HG03103 (cell line): ENCODE measurements at regions not wholly inside any gene's neighbourhood (a gene's known extent, or its start where the extent isn't known, plus 50 kb on each side); places are given as distances from the start of the nearest gene placed in this dataset.
"Not testable (repeated sequence)": the region's sequence is repeated elsewhere in the genome, so short reads cannot be mapped to it uniquely, and the experiment has no call there.

Source experiments
- ATAC-seq: cut with Tn5 transposase; IDR thresholded peaks from one replicate; pipeline ENCODE4 v1.9.1; 2021; ENCODE audit warnings: low read depth; ENCODE audit not compliant: unreplicated experiment

DNA sequence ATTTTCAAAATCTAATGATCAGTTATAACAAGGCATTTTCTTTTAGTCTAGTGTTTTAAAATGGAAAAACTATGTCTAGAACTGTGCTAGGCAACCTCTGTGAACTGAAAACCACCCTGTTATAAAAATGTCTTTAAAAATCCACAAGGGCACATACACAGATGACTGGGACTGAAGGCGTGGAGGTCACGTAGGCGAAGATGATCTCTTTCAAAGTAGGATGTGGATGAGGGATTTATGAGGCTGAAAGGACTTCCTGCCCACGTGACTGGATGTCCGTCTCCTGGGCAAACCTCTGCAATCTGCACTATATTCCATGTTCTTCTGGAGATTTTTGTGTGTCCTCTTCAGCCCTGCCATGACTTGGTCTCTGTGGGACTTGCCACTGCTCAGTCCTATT, 84.2 kb upstream of the ZNF536 start:
- no peak for ATAC-seq

GRCh38 chr19:30288911-30289310, 83.3 kb upstream of the ZNF536 start:
- ATAC-seq: no peak

GRCh38 chr19:30289336-30289735, 82.8 kb upstream of the ZNF536 start:
- ATAC-seq: no peak

DNA sequence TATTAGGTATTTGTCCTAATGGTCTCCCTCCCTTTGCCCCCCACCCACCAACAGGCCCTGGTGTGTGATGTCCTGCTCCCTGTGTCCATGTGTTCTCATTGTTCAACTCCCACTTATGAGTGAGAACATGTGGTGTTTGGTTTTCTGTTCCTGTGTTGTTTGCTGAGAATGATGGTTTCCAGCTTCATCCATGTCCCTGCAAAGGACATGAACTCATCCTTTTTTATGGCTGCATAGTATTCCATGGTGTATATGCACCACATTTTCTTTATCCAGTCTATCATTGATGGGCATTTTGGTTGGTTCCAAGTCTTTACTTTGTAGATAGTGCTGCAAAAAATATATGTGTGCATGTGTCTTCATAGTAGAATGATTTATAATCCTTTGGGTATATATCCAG, 81.4 kb upstream of the ZNF536 start:
- not testable (repeated sequence) for ATAC-seq

DNA sequence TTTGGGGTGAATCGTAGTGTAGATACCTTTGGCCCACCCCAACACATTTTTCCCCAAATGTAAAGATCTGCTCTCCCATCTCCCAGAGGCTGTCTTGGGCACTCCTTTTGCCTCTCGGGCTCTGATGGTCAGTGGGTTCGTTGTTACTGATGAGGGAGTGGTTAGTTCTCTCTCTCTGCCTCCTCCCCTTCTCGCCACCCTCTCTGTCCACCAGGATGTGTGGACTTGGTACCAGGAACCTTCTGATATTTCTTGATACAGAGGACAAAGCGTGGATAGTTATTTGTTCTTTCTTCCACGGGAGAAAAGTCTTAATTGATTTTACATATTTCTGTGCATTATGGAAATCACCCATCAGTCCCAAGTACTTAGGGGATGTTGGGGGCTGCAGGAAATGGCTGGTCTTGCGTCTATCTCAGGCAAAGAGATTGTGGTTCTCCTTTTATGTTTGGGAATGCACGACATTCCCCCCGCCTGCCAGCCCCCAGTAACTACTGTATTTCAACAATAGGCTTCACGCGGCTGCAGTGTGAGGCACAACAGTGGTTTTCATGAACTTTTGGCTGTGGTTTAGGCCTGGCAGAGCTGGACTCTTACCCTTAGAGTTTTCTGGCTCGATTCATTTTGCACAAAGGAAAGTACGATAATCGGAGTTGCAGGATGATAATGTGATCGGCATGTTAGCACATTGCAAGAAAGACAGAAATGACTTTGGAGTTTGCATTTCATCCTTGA, 79.0 kb upstream of the ZNF536 start:
- ATAC-seq: no peak

- no peak for ATAC-seq
Observed at GRCh38 chr19:30297969-30298368, 74.2 kb upstream of the ZNF536 start.

DNA sequence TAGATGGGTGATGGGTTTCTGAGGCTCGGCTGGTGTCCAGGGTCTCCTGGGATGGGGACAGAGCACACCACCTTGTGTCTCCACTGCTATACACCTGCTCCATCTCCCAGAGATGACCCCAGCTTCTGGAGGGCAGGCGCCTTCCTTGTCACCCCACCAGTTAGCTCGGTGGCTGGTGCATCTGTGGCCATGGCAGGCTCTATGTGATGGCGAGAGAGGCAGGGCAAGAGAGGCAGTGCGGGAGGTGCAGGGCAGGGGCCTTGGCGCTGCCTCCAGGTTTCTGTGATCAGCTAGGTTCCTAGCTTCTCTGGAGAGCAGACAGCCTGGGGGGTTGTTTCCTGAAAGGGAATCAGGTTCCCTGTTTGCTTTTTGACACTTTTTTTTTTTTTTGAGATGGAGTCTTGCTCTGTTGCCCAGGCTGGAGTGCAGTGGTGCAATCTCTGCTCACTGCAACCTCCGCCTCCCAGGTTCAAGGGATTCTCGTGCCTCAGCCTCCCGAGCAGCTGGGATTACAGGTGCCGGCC, 69.0 kb upstream of the ZNF536 start:
- ATAC-seq: no peak

DNA sequence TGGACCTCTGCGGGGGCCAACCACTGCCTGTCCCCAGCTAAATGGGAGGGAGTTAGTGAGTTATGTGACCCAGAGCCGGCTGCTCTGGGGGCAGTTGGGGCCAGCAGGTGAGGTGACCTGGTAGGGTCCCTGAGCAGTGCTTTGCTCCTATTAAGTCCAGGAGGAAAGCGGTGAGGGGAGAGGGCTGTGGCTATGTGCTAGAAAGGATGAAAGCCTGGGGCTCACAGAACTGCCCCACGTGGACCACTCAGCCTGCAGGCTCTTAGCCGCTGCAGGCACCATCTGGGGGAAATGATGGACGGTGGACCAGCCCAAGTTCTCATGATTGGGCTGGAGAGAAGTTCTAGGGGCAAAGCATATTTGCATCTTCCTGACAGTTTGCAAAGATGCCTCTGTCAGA, 67.6 kb upstream of the ZNF536 start:
- no peak for ATAC-seq

DNA sequence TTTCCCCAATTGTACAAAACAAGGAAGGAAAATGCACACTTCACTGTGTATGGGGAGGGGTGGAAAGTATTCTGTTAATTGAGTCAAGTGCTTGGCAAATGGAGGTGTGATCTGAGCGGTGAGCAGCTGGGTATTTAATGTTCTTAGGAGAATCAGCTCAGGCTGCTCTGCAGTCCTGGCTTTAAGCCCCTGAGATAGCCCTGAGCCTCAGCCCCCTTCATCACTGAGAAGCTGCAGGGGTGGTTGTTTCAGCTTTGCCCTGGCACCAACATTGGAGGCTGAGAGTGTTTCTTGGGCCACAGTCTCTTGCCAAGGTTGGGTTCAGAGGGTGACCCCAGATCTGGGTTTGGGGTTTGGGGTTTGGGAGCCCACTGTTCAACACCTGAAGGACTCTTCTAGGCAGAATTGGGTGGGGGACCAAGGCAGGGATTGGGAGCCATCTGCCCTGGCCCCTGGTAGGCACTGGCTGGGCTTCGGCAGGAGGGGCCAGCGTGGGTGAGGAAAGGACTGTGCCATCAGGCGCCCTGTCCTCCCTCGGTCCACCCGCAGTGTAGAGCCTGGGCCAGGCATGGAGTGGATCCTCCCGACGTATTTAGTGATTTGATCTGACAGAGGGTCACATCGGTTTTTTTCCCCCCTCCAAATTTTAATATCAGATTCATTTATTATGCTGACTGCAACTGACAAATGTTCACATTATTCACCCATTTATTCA, 66.7 kb upstream of the ZNF536 start:
- ATAC-seq: no peak

GRCh38 chr19:30307191-30307974, 64.8 kb upstream of the ZNF536 start:
- ATAC-seq: no peak

- ATAC-seq: no peak
Observed at GRCh38 chr19:30309176-30309575, 63.0 kb upstream of the ZNF536 start.

DNA sequence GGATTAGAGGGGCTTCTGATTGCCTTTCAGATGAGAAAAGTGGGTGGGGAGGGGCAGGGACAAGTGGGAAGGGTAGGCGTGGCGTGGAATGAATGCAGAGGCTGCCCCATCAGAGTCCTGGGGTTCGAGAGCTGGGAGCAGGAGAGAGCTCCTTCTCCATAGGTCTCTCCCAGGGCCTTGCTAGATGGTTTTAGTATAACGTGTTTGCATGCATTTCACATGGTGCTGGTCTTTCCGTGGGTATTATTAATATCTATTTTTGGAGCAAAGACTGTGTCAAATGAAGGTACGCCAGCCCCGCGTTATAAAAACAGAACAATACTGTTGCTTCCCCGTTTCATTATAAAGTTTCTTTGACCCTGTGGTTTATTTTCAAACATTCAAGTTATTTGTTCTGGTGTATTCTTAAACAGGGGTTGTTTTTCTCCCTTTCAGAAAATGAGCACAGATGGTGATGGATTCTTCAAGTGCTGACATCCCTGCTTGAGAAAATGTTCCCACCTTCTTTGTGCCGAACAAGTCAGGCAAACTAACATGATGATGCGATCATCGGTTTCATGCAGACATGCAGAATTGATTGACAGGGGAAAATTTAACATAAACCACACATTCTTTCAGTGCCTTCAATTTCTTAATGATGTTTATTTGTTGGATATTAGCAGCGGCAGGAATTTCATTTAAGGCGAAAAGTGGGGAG, 62.1 kb upstream of the ZNF536 start:
- no peak for ATAC-seq

DNA sequence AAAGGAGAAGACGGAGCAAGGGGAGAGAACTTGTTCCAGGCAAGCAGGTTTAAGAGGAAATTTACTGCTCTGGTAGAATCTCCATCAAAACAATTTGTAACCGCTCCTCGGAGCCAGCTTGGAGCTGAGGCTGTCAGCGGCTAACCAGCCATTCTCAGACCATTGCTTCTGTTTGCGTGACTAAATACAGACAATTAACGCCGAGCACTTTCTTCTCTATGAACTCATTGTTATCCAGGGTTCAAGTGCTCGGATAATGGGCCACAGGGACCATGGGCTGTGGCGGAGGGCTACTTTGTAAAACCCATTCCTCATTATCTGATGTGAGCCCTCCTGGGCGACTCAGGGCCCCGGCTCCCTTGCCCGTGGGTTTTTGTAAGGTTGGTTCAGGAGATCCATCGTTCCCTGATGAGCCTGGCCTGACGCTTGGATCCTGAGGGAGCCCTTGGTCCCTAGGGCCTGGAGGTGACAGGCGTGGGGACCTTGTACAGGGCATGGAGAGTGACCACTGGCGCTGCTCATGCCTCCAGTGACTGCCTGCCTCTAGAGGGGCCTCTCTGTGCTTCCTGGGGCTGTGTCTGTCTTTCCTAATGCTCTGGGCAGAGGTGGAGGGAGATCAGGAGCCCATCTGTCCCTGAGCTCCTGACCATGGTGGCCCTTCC, 61.5 kb upstream of the ZNF536 start:
- ATAC-seq: no peak

GRCh38 chr19:30311911-30312310, 60.3 kb upstream of the ZNF536 start:
- ATAC-seq: no peak

DNA sequence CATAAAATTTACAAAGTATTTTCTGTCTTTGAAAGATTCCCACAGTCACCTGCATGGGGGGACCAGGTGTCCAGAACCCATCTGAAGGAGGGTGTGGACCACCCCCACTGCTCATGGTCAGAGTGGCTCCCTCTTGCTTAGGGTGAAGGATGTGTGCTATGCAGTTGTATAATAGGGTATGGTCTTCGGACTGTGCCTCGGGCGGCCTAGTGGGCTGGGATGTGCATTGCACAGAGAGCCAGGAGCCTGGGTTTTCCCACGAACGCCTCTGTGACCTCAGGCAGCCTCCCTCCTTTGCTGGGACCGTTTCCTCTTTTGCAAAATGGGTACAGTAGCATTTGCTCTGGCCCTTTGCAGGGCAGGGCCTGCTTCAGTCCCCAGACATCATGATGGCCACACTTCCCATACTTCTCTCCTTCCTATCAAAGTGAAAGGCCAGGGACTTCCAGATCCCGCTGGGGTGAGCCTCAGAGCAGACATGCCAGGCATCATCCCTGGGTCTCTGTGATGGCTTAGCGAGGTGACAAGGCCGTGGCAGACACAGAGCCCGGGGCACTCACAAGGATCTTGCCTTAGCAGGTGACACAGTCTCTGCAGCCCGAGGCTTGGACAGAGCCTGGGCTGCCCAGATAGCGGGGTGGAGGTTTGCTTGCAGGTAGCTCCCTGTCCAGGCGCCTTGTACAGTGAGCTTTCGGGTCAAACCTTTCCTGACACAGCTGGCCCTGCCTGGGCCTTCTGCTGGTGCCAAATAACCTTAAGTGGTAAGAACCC, 59.4 kb upstream of the ZNF536 start:
- no peak for ATAC-seq

DNA sequence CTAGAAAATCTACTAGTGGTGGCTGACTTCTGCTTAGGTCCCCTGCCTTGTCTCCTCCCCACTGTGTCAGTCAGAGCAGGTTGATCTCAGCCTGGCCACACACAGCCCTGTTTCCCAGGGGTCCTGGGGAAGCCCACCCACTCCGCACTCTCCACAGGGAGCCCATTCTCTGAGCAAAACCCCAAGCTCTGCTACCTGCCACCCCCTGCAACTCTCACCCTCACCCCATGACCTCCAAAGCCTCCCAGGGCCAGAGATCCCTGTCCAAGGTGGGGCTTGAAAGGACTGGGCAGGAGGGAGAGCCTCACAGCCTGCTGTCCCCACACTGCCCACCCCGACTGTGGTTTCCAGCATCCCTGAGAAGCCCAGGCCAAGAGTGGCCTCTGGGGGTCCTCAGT, 58.8 kb upstream of the ZNF536 start:
- ATAC-seq: no peak

DNA sequence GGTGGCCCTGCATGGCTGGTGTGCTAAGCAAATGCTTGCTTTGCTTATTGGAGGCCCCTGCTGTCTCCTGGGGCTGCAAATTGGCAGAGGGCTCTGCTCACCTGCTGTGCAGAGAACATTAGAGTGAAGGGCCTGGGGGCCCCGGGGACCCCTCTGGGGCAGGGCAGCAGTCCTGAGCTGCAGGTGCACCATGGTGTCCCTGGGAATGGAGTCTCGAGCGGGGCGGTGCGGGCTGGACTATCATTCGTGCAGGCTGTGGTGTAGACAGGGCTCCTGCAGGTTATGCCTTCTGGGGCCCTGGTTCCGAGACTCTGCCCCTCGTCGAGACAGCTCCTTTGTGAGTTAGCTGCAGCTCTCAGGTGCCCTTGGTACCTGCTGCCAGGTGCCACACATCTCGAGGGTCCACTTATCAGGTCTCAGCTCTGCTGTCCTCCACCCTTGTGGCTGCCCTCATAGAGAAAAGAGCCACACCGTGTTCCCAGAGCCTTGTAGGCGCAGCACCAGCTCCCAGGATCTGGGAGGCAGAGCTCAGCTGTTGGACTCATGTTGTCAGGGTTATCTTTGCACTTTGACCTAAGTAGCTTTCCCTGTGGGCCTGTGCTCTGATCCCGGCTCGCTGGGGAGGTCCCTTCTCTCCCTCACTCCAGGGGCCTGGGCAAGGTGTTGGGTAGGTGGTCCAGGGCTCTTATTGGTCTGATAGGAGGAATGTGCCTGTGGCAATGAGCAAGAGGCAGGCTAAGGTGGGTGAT, 58.0 kb upstream of the ZNF536 start:
- no peak for ATAC-seq

- no peak for ATAC-seq
Observed at GRCh38 chr19:30314805-30315155, 57.4 kb upstream of the ZNF536 start.

GRCh38 chr19:30315159-30315558, 57.0 kb upstream of the ZNF536 start:
- ATAC-seq: no peak
